IMR-90 (cell line): ENCODE measurements at regions not wholly inside any gene's neighbourhood (a gene's known extent, or its start where the extent isn't known, plus 50 kb on each side); places are given as distances from the start of the nearest gene placed in this dataset.

Source experiments
- ATAC-seq: fragments of 200-7000 bp; cut with Tn5 transposase; 2 replicates; pipeline ENCODE4 v1.9.1; 2020; ENCODE audit warnings: low read depth, mild to moderate bottlenecking, moderate library complexity
- BruUV-seq: library from RNA; stranded (reverse); fragments of 400-500 nt; replicated peaks from 2 replicates; lab custom pipeline; 2021; lab: Mats Ljungman, UMichigan
- CTCF ChIA-PET: fragments of 300-600 bp; formaldehyde crosslinking; extraction: SDS; loops from one replicate; lab custom pipeline; 2021; ENCODE audit warnings: antibody characterized with exemption; lab: Yijun Ruan, JAX
- POLR2A ChIA-PET: fragments of 300-600 bp; sonication (Branson Sonifier 250); formaldehyde crosslinking; loops from one replicate; lab custom pipeline; 2022; ENCODE audit warnings: antibody characterized with exemption; ENCODE audit not compliant: unreplicated experiment; lab: Charles Lee
- DNase-seq: peaks from one replicate; pipeline ENCODE4 v3.0.0; 2013
- H2AFZ ChIP-seq: replicated peaks from 2 replicates; pipeline ENCODE3; 2013; ENCODE audit warnings: low read length, mild to moderate bottlenecking; ENCODE audit not compliant: poor library complexity
- H2AK5ac ChIP-seq: 2 replicates; pipeline ENCODE4 v1.6.1; 2013; ENCODE audit warnings: low read depth, low read length, inconsistent platforms
- H2AK9ac ChIP-seq: replicated peaks from 2 replicates; pipeline ENCODE3; 2013; ENCODE audit warnings: mild to moderate bottlenecking, low read depth, low read length, moderate library complexity; ENCODE audit not compliant: poor library complexity
- H2BK120ac ChIP-seq: 2 replicates; pipeline ENCODE4 v1.6.1; 2013; ENCODE audit warnings: low read depth, low read length, inconsistent platforms
- H2BK15ac ChIP-seq: 3 replicates; pipeline ENCODE4 v1.6.1; 2013; ENCODE audit warnings: low read depth, low read length, inconsistent platforms
- H2BK20ac ChIP-seq: 2 replicates; pipeline ENCODE4 v1.6.1; 2013; ENCODE audit warnings: low read depth, mild to moderate bottlenecking, inconsistent platforms, low read length, moderate library complexity
- H2BK5ac ChIP-seq: 2 replicates; pipeline ENCODE4 v1.6.1; 2013; ENCODE audit warnings: mild to moderate bottlenecking, low read depth, low read length, inconsistent platforms; ENCODE audit not compliant: poor library complexity, severe bottlenecking
- H3K14ac ChIP-seq: replicated peaks from 2 replicates; pipeline ENCODE4 v1.6.1; 2013; ENCODE audit warnings: low read depth, low read length, inconsistent platforms
- H3K18ac ChIP-seq: 2 replicates; pipeline ENCODE4 v1.6.1; 2013; ENCODE audit warnings: low read depth, low read length, control low read depth
- H3K23ac ChIP-seq: 2 replicates; pipeline ENCODE4 v1.6.1; 2013; ENCODE audit warnings: low read depth, low read length, inconsistent platforms
- H3K27ac ChIP-seq: 2 replicates; pipeline ENCODE4 v1.5.1; 2013; ENCODE audit warnings: mild to moderate bottlenecking, control low read depth, low read length; ENCODE audit not compliant: insufficient read depth
- H3K27me3 ChIP-seq: 2 replicates; pipeline ENCODE4 v1.6.1; 2013; ENCODE audit warnings: low read length; ENCODE audit not compliant: control insufficient read depth, insufficient read depth
- H3K36me3 ChIP-seq: 2 replicates; pipeline ENCODE4 v1.6.1; 2013; ENCODE audit warnings: low read length, mixed read lengths; ENCODE audit not compliant: control insufficient read depth, insufficient read depth
- H3K4ac ChIP-seq: 2 replicates; pipeline ENCODE4 v1.6.1; 2013; ENCODE audit warnings: low read depth, low read length, inconsistent platforms
- H3K4me1 ChIP-seq: 2 replicates; pipeline ENCODE4 v1.6.1; 2013; ENCODE audit warnings: low read length, mixed read lengths; ENCODE audit not compliant: control insufficient read depth, insufficient read depth
- H3K4me2 ChIP-seq: 2 replicates; pipeline ENCODE4 v1.6.1; 2013; ENCODE audit warnings: low read depth, mild to moderate bottlenecking, control low read depth, low read length, moderate library complexity
- H3K4me3 ChIP-seq: 2 replicates; pipeline ENCODE4 v1.5.1; 2013; ENCODE audit warnings: low read depth, mild to moderate bottlenecking, control low read depth, low read length, moderate library complexity; ENCODE audit not compliant: insufficient read depth
- H3K56ac ChIP-seq: 2 replicates; pipeline ENCODE4 v1.6.1; 2013; ENCODE audit warnings: low read length, inconsistent platforms; ENCODE audit not compliant: insufficient read depth; ENCODE audit errors: extremely low read depth
- H3K79me1 ChIP-seq, 2 experiments: 2 replicates each; pipeline ENCODE4 v1.6.1; 2013; ENCODE audit warnings: low read length in 2 of 2, inconsistent platforms in 1 of 2, low read depth in 1 of 2
- H3K9ac ChIP-seq: 2 replicates; pipeline ENCODE4 v1.6.1; 2013; ENCODE audit warnings: low read depth, low read length, control low read depth
- H3K9me1 ChIP-seq: 2 replicates; pipeline ENCODE4 v1.6.1; 2013; ENCODE audit warnings: low read length, inconsistent platforms; ENCODE audit not compliant: insufficient read depth
- H3K9me3 ChIP-seq: 2 replicates; pipeline ENCODE4 v1.6.1; 2013; ENCODE audit warnings: low read length; ENCODE audit not compliant: control insufficient read depth, insufficient read depth
- H4K20me1 ChIP-seq: 2 replicates; pipeline ENCODE4 v1.6.1; 2013; ENCODE audit warnings: low read length, inconsistent platforms; ENCODE audit not compliant: insufficient read depth
- H4K5ac ChIP-seq: 2 replicates; pipeline ENCODE4 v1.6.1; 2013; ENCODE audit warnings: mild to moderate bottlenecking, low read depth, low read length, control low read depth
- H4K8ac ChIP-seq, 2 experiments: 2 replicates each; pipeline ENCODE4 v1.6.1; 2013; ENCODE audit warnings: low read depth in 2 of 2, low read length in 2 of 2, control low read depth in 1 of 2, inconsistent platforms in 1 of 2
- H4K91ac ChIP-seq: 2 replicates; pipeline ENCODE4 v1.6.1; 2013; ENCODE audit warnings: low read depth, low read length, inconsistent platforms; ENCODE audit not compliant: insufficient read depth
- BHLHE40 ChIP-seq: fragments of 150-350 bp; IDR thresholded peaks from 2 replicates; pipeline ENCODE4 v1.6.1; 2016; ENCODE audit warnings: mild to moderate bottlenecking, low read depth, low read length
- CEBPB ChIP-seq: IDR thresholded peaks from 2 replicates; pipeline ENCODE4 v1.6.1; 2012; ENCODE audit warnings: low read depth, low read length, improper control_type of control experiment
- CHD1 ChIP-seq: IDR thresholded peaks from 2 replicates; pipeline ENCODE4 v1.6.1; 2012; ENCODE audit warnings: low read depth, low read length, improper control_type of control experiment
- CTCF ChIP-seq: conservative IDR thresholded peaks from 2 replicates; pipeline ENCODE4 v1.5.1; 2012; ENCODE audit warnings: mild to moderate bottlenecking, low read depth, low read length, improper control_type of control experiment
- ELK1 ChIP-seq: fragments of 150-350 bp; IDR thresholded peaks from 2 replicates; pipeline ENCODE4 v1.6.1; 2016; ENCODE audit warnings: low read depth, mild to moderate bottlenecking, low read length, moderate library complexity, borderline replicate concordance
- FOS ChIP-seq: fragments of 150-350 bp; IDR thresholded peaks from 2 replicates; pipeline ENCODE4 v1.6.1; 2016; ENCODE audit warnings: low read depth, low read length
- MAFK ChIP-seq: IDR thresholded peaks from 2 replicates; pipeline ENCODE4 v1.6.1; 2012; ENCODE audit warnings: low read depth, low read length, improper control_type of control experiment
- MAZ ChIP-seq: IDR thresholded peaks from 2 replicates; pipeline ENCODE4 v1.6.1; 2012; ENCODE audit warnings: low read depth, mild to moderate bottlenecking, low read length, improper control_type of control experiment, moderate library complexity, borderline replicate concordance
- MXI1 ChIP-seq: IDR thresholded peaks from 2 replicates; pipeline ENCODE4 v1.6.1; 2012; ENCODE audit warnings: low read depth, mild to moderate bottlenecking, low read length, moderate library complexity, borderline replicate concordance
- NFE2L2 ChIP-seq: fragments of 150-350 bp; IDR thresholded peaks from 2 replicates; pipeline ENCODE4 v1.6.1; 2016; ENCODE audit warnings: low read depth, mild to moderate bottlenecking, low read length
- POLR2A ChIP-seq: IDR thresholded peaks from 2 replicates; pipeline ENCODE4 v1.6.1; 2012; ENCODE audit warnings: mild to moderate bottlenecking, low read depth, low read length
- RAD21 ChIP-seq: IDR thresholded peaks from 2 replicates; pipeline ENCODE4 v1.6.1; 2012; ENCODE audit warnings: low read length, improper control_type of control experiment
- RCOR1 ChIP-seq: IDR thresholded peaks from 2 replicates; pipeline ENCODE4 v1.6.1; 2012; ENCODE audit warnings: mild to moderate bottlenecking, low read length, improper control_type of control experiment; ENCODE audit not compliant: insufficient replicate concordance
- SMC3 ChIP-seq: fragments of 150-350 bp; IDR thresholded peaks from 2 replicates; pipeline ENCODE4 v1.6.1; 2016; ENCODE audit warnings: low read depth, mild to moderate bottlenecking, antibody characterized with exemption, low read length, moderate library complexity
- WGBS, 2 experiments: methylation state at CpG; one replicate each; pipeline versions ENCODE4 v1.1.5 to v1.1.7; 2013; ENCODE audit warnings: missing lambda C conversion rate in 2 of 2; ENCODE audit not compliant: insufficient read length in 1 of 2; ENCODE audit errors: extremely low coverage in 2 of 2; 5-methylcytosine and 5-hydroxymethylcytosine counted together
- dilution Hi-C: fragments of 300-500 bp; cut with HindIII; formaldehyde crosslinking; loops from one replicate; pipeline ENCODE4 v1.14.3; 2018; ENCODE audit warnings: low sequenced_read_pairs; ENCODE audit not compliant: unreplicated experiment
- in situ Hi-C: fragments of 300-500 bp; cut with MboI; formaldehyde crosslinking; loops from 3 replicates; pipeline ENCODE4 v1.14.3; 2019; ENCODE audit warnings: low sequenced_read_pairs, inconsistent platforms, mixed read lengths
- intact Hi-C: fragments of 100-400 bp; cut with micrococcal nuclease; formaldehyde crosslinking; loops from 2 replicates; pipeline ENCODE4 v1.10.0; 2022

DNA sequence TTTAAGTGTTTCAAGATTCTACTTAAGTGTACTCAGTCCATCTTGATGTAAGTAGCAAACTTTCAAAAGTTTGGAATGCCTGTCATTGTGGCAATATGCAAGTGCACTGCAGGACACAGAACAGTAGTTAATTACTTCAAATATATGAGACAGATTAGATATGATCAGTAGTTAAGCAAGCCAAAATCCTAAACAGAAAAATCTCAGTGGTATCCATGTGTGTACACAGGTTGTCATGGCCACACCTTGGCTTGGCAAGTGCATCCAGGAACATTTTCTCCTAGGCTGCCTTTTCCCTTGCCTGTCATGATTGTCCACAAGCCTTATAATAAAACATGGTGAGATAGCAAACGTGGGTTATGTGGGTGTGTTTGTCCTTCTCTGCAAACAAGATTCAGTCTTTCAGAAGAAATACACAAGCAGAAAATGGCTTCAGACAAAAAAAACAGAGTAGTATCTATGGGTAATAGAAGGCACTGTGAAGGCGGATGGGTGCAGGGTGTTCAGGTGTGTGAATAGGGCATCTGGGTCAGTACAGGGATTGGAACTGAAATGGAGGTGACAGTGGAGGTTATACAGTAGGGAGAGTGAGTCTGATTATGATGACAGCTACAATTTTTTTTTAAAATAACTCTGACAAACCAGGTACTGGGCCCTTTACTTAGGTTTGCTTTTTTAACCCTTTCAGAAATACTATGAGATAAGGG, 229.0 kb upstream of the LRIG1 start:
- no peaks in the 10 kb centered on the region for H3K79me1 ChIP-seq
- no peak overlapping the region for H2BK120ac ChIP-seq
- H3K4me2 ChIP-seq, result no peak overlapping the region
- no peak overlapping the region for H4K5ac ChIP-seq
- H3K27me3 ChIP-seq, result no peaks in the 10 kb centered on the region
- H2AK5ac ChIP-seq, result no peak overlapping the region
- H3K9me1 ChIP-seq, result peaks cover 3% of the 10 kb centered on the region; the same call in 1 of the 2 replicates
- in situ Hi-C loops, result no loop called here
- no peak overlapping the region for H3K56ac ChIP-seq
- H3K9ac ChIP-seq, result no peak overlapping the region
- H2AFZ ChIP-seq, result no peak overlapping the region
- H3K4ac ChIP-seq, result no peak overlapping the region
- H3K4me3 ChIP-seq, result no peak overlapping the region
- H3K9me3 ChIP-seq, result no peaks in the 10 kb centered on the region
- H4K91ac ChIP-seq, result no peak overlapping the region
- no peaks in the 10 kb centered on the region; the same call in 1 of the 2 replicates for H3K4me1 ChIP-seq
- no peak overlapping the region for H4K8ac ChIP-seq
- H4K20me1 ChIP-seq, result no peaks in the 10 kb centered on the region
- H2BK15ac ChIP-seq, result no peak overlapping the region; the same call in 2 of the 3 replicates
- H3K23ac ChIP-seq, result no peak overlapping the region
- no TSS peak for BruUV-seq
- DNase-seq (no peak), ATAC-seq (no peak)
- no peak for TF ChIP-seq MAZ
- no peak for TF ChIP-seq POLR2A
- no peak for TF ChIP-seq BHLHE40
- no peak for TF ChIP-seq FOS
- no peak for TF ChIP-seq MAFK
- TF ChIP-seq CTCF, result no peak
- TF ChIP-seq CHD1, result no peak
- no peak for TF ChIP-seq RCOR1
- TF ChIP-seq ELK1, result no peak
- no peak for TF ChIP-seq MXI1
- TF ChIP-seq RAD21, result no peak
- TF ChIP-seq CEBPB, result no peak
- TF ChIP-seq NFE2L2, result no peak
- TF ChIP-seq SMC3, result no peak
- intact Hi-C loops, result loop anchor here (10.0 kb wide), 1 partner anchor 325 kb away; no protein-coding TSS in a partner anchor
- ChIA-PET POLR2A (no interaction called here), CTCF (no interaction called here)
- H2BK5ac ChIP-seq, result no peak overlapping the region
- no peak overlapping the region for H3K14ac ChIP-seq
- H3K27ac ChIP-seq, result no peak overlapping the region
- H3K18ac ChIP-seq, result no peak overlapping the region
- peak overlapping the region; percentile 18; the same call in 1 of the 2 replicates for H2BK20ac ChIP-seq
- H2AK9ac ChIP-seq, result no peak overlapping the region
- dilution Hi-C loops, result no loop called here
- no peaks in the 10 kb centered on the region for H3K36me3 ChIP-seq
- WGBS, 2 experiments, result no CpG with 5 or more reads among the region's 2 CpGs
